Central memory CD4-positive, alpha-beta T cell (primary cell): ENCODE measurements at regions not wholly inside any gene's neighbourhood (a gene's known extent, or its start where the extent isn't known, plus 50 kb on each side); places are given as distances from the start of the nearest gene placed in this dataset.

Source experiments
- DNase-seq: peaks from one replicate; pipeline ENCODE4 v3.0.0; 2022

DNA sequence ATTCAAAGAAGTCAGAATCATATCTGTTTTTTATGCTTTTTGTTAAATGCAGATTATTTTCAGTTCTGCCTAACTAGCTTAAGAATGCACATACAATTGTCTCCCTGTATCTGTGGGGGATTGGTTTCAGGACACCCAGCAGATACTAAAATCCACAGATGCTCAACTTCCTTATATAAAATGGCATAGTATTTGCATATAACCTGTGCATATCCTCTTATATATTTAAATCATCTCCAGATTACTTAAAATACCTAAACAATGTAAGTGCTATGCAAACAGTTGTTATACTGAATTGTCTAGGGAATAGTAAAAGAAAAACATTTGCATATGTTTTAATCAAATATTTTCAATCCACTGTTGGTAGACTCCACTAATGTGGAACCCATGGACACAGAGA is 279.4 kb downstream of the TMA16 start:
- DNase-seq = no peak

DNA sequence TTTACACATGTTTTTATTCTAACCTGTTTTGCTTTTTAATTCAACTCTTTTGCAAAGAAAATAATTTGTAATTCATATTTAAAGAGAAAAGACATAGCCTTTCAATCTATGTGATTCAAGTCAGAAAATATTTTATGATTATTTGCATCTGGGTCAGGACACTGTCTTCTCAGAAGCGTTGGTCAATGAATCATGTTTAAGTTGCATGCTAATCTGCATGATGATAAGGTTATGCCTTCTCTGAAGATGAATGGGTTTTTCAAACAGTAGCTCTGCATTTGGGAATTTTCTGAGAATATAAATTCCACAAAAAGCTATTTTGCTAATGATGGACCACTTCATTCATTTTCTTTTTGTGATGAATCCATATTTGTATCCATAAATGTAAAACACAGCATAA is 282.5 kb downstream of the TMA16 start:
- DNase-seq = no peak

DNA sequence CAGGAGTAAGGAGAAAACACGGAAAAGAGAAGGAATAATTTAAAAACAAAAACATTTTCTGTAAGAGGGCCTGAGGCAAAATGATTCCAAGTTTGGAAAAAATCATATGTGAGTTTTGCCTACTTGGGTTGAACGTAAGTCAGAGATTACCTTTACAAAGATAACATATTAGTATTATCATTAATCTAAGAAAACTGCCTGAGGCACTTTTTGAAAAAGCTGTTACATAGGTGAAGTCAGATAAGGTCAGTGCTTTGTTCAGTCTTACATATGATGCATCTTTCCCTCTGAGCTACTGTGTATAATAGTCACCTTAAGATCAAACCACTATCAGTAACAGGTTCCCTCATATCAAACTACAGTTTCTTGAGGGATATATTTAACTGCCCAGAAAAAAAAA is 287.2 kb downstream of the TMA16 start:
- DNase-seq = no peak

DNA sequence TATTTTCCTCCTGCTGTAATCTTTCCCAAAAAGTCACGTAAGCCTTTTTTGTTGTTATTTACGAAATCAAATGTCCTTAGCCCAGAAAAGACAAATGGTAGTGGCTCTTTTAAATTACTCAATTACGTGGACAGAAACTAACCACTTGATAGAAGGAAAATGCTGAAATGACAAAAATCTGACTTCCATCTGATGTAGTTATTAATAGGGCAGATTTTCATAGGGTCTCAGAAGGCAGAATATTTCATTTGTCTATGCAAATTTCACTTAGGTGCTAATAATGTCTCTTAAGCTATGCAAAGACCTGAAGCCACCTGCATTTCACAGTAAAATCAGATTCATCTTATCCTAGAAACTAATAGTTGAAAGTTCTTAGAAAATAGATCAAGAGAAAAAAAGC is 295.7 kb downstream of the TMA16 start:
- DNase-seq = no peak

DNA sequence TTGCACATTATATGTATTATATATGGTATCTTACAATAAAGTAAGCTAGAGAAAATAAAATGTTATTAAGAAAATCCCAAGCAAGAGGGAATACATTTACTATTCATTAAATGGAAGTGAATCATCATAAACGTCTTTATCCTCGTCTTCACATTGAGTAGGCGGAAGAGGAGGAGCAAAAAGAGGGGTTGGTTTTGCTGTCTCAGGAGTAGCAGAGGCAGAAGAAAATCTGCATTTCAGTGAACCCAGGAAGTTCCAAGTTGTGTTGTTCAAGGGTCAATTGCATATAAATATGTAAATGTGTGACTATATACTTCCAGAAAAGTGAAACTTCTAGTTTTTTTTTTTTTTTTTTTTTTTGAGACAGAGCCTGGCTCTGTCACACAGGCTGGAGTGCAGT is 301.4 kb downstream of the TMA16 start:
- no peak for DNase-seq

DNA sequence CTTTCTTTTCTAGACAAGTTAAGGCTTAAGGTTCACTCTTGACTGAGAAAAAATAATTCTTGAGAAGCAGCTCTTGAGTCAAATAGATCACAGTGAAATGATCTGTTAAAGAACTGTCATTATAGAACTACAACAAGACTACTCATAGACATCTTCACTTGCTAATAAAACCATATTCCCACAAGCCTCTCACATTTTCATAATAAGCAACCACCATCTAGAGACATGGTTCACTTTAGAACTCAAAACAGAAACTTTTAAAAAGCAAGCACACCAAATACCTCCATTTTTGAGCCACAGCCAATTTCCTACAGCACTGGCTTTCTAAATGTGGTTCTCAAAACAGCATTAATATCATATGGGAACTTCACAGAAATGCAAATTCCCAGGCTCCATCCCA is 309.5 kb downstream of the TMA16 start:
- DNase-seq = no peak

DNA sequence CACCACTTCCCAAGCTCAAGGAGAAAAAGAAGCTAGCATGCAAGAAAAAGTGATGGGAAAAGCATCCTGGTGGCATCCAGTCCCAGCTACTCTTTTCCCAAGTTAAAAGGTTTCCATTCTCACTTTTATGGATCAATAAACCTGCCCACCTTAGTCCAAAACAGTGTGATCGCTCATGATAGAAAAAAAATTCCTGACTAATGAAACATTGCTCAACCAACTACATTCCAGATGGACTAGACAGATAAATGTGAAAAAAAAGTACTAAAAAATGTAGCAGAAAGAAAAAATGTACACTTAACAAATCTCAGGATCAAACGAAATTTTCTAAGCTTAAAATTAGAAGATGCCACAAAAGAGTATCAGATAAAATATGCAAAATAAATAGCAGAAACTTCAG is 312.2 kb downstream of the TMA16 start:
- DNase-seq = no peak

DNA sequence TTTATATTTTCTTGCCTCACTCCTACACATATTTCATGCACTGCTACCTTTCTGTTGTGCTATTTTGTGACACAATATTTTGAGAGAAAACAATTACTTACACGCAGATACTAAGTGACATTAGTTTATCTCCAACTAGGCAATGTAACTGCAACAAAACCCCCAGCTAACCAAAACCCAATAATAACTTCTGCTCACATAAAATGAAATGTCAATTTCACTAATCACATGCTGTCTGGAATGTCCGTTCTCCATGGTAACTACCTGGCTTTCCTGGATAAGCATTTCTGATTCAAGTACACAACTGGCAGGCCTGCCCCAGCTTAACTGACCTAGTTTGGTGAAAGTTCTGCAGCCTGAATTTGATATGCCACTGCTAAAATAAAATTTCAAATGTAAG is 313.5 kb downstream of the TMA16 start:
- no peak for DNase-seq

DNA sequence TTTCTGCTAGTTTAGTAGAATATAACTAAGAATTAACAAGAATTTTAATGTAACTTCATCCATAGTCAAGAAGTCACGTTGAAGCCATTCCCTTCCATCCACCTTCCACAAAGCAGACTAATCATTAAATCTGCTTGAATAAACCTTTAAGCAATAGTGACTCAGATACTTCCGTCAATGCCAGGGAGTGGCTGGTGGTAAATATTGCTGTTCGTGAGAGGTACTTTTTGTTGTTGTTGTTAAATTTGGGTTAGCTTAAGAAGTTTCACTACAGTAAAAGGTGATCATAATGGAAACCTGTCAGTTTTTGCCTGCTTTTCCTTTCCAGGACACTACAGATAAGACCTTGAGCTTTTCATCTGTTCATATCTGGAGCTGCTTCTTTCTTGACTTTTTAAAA is 316.3 kb downstream of the TMA16 start:
- DNase-seq = no peak

DNA sequence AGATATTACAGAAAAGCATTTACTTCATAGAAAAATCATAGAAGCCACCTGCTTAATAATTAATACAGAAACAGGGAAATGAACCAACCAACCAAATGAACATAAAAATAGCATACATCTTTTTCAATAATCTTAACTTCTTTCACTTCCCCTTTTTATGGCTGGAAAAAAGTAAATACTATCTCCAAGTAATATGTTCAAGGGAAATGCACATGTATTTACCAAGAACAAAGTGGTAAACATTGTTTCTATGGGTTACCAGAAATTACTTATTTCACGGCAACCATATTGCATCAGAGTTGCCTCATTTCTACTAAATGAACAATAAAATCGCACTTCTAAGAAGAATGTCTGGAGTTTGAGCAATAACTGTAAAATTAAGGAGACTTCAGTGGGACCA is 321.3 kb downstream of the TMA16 start:
- no peak for DNase-seq

DNA sequence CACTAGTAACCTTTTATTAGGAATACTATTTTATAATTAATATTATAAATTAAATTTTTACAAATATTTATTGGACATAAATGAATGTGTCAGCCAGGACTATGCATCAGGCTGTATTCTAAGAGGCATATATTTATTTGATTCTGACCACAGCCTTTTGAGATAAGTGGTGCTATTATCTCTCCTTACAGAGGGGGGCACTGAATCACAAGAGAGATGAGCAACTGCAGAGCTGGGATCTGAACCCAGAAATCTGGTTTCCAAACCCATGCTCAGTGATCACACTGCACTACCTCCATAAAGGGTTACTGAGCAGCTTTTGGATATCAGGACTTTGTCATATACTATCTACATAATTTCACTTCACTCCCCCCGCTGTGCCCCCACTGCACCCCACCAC is 322.0 kb downstream of the TMA16 start:
- no peak for DNase-seq

DNA sequence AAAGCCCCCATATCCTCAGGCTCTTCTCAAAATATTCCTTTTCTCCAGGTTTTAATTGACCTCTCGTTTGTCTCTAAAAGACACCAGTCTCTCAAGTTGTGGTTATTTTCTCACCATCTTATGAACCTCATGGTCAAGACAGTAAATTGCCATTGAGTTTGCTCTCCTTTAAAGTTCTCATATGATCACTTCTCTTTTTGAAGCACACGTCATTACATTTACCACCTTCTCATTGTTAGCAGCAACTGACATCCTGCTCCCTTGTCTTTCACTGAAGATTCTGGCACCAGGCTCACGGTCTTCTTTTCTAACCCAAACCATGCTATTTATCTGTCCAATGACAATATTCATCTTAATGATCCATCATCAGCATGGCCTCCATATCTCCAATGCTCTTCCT is 324.2 kb downstream of the TMA16 start:
- no peak for DNase-seq

DNA sequence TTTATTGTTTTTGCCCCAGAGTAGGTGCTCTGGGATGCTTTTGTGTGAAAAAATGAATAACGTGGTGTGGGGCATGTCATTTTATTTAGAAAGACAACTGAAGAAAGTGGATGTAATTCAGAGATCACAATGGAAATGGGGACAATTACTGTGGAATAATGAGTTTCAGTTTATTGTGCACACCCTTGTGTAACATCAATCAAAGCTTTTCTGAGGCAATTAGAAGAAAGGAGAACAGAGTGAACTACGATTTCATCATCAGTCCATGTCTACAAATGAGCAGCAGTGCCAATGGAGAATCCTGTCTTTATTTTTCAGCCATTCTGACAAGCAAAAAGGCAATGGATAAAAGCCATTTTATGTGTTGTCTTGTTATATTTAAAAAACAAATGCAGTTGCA is 339.2 kb downstream of the TMA16 start:
- no peak for DNase-seq

DNA sequence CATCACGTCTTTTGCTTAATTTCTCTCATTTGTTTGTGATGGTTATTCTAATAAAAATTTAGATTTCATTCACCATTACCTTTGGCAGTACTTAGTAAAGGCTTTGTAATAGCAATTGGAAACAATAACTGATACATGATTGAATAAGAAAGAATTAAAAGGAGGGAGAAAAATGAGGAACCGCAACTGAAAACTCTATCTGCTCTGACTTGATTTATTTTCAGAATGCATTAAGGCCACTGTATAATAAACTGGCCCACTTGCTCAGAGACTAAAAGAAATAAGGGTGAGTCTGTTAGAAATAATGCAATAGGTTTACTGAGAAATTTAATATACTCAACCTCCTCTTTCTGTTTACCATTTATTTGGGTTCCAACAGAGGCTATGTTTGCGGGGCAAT is 351.5 kb downstream of the TMA16 start:
- DNase-seq = no peak

DNA sequence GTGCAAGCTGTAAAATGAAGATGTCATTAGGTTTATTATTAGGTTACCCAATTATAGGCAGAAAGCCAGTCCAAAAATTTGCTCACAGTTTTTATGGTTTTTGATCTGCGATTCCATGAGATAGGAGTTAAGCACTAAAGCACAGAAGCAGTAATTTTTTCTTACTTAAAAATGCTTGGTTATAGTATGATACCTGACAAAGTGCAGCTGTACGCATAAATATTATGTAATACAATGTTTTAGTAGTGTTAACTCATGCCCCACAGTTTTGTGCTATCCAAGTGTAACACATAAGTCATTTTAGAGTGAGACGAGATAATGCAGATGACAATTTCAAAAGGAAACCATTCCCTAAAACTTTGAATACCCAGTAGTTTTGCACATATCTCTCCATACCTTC is 357.8 kb downstream of the TMA16 start:
- no peak for DNase-seq

DNA sequence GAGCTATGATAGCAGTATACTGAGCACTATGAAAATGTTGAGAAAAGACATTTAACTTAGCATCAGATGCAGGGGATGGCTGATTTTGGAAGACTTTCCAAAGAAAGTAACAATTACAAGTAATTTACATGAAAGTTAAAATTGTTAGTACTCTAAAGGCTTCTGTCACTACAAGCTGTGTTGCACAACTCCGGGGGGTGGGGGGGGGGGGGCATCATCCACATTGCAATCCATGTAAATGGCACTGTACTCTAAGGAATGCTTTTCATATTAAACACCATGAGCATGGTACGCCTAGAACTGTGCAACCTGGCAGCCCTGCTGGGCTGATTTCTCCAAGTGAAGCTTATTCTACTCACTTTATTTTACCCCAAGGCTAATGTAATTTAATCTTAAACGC is 363.4 kb downstream of the TMA16 start:
- no peak for DNase-seq

DNA sequence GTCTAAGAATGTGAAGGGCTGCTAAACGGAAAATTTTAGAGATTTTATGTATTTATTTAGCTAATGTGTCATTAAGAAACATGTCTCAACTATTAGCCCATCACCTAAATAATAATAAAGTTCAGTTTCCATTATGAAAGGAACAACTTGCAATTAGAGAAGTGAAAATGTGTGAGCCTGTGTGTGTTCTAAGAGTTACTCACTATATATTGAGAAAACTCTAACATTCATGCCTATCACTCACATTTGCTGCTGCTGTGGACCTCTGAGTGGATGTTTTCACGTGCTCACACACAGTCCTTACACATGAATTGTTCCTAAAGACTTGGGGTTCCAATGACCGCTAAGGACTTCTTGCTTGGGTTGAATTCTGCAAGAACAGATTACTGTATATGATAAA is 364.0 kb downstream of the TMA16 start:
- no peak for DNase-seq

DNA sequence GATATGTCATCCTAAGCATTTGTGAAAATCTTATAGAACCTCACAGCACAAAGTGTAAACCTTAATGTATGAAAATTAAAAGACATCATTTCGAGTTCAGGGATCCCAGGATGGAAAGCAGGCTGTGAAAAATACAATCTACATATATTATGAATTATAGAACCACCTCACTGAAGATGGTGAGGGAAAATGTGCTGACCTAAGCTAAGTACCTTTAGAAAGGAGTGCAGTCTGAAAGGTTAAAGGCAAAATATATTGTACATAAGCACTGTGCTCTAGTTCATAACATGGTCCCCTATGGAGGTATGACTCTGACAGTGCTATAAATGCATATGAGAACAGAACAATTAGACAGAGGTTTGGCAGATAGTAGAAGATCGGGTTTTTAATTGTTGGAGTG is 368.6 kb downstream of the TMA16 start:
- DNase-seq = no peak

DNA sequence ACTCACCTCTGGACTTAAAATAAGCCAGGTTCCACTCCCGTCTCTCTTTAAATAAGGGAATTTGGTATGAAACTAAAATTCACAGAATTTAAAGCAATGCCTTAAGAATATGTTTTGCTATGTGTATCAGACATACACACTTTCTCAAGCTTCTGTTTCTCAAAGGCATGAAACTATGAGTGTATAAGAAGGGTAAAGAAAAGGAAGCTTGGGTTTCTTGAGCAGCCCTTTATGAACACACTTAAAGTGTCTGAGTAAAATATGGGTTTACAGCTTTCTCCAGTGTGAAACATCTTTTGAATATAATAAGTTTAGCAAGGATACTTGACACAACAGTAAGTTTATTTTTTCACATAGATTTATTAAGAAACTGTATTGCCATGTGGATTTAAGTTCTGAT is 370.5 kb downstream of the TMA16 start:
- no peak for DNase-seq

DNA sequence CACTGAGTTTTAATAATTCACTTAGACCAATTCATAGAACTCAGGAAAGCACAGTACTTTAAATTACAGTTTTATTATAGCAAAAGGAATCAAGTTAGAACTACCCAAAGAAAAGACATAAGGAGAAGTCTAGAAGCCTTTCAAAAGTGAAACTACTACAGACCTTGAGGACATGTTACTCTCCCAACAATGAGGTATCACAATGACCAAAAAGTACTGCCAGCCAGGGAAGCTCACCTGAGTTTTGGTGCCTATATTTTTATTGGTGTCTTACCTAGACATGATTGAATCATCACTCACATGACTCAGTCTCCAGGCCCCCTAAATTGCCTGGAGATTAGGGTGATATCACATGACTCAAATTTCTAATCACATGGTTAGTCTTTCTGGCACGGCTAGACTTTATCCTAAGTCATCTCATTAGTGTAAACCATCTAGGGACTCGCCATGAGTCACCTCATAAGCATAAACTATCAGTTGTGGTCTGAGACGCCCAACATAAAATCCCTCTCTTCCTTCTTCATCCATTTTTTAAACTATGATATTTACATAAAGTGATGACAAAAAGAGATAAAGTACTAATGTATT is 372.3 kb downstream of the TMA16 start:
- no peak for DNase-seq

DNA sequence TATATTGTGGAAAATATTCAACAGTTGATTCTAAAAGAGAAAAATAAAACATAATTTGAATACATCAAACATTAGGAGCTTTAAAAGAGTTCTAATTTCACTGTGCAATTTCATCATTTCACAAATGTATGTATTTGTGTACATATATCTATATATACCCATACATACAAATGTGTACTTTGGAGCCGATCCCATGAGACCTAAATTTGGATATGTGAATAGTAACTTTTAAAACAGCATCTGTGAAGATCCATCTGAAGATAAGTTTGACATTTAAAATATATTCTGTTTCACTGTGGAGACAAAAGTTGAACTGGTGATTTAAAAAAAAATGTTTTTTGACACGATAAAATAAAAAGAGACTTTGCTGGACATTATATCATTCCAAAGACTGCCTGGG is 374.0 kb downstream of the TMA16 start:
- no peak for DNase-seq

DNA sequence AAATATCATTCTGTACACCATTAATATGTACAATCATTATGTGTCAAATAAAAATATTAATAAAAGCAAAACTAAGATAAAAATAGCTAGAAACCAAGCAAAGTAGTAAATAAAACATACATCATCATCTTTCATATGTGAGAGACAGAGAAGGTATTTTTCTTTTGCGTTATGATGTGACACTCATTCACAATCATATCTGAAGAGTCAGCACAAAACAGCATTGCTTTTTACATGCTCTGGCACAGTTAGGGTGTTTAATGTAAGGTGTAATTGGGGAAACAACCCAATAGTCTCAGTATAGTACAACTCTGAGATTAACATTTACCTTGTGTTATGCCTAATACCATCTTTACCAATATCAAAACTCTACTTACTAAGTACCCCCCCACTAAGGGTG is 376.6 kb downstream of the TMA16 start:
- DNase-seq = no peak

DNA sequence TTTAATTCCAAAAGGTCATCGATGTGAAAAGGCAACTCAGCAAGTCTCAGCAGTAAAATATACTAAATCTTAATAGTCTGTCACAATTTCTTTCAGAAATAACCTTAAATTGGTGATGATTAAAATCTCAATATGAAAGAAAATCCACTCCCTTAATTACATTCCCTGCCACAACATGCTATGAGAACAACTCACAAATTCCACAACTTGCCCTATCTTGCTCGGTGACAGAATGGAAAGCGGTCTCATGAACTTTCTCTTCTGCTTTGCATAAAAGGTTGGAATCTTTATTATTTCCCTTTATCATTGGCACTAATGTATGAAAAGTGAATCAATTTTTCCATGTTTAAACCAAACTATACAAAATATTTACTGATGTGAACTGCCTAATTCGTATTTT is 380.8 kb downstream of the TMA16 start:
- no peak for DNase-seq

DNA sequence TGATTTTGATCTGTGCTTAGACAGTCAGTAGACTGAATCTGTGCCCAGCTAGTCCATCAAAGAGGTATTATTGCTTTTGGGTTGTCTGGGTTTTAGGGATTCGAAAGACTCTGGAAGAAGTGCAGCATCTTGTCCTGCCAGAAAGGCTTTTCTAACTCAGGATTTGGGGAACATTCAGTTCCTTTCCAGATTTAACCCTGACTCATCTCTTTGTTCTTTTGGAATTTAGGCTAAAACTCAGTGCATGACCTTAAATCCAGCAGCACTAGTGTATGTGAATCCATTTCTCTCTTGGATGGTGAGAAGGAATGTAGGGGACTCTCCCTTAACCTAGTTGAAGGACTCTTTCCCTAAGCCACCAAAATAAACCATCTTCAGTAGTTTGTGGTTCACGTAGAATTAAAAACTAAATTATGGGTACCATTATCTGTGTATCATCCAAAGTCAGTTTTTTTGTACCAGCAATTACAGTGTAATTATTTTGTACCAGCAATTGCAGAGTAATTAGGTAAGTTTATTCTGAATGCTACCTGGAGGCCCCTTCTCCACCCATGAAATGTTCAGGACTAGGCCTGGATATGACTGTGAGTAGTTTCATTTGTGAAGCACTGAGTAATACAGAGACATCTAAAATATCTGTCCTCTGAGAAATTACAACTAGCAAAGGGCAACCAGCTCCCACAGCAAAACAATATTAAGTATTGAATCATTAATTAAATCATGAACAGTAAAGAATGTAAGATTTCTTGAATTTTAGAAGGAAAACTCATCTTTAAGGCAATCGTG is 384.0 kb downstream of the TMA16 start:
- DNase-seq = no peak

DNA sequence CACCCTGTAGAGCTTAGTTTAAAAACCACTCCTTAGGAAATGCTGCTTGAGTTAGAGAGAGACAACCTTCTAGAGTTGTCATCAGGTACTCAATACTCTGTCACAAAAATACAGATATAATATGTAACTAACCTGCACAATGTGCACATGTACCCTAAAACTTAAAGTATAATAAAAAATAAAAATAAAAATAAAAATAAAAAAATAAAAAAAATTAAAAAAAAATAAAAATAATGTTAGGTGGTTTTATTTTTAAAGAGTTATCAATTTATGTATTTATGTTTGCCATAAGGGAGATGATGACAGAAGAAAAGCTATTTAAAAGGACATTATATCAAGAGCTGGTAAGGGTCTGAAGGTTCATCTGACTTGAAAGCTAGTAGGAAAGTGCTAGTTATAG is 397.9 kb downstream of the TMA16 start:
- DNase-seq = no peak
